Osteocyte (in vitro differentiated cells): ENCODE measurements at regions not wholly inside any gene's neighbourhood (a gene's known extent, or its start where the extent isn't known, plus 50 kb on each side); places are given as distances from the start of the nearest gene placed in this dataset.

Source experiments
- DNase-seq: peaks from one replicate; pipeline ENCODE4 v3.0.0; 2021; ENCODE audit warnings: mixed read lengths; ENCODE audit not compliant: unreplicated experiment; ENCODE audit errors: extremely low spot score
- H3K27ac Mint-ChIP-seq: one replicate; pipeline ENCODE4 v1.8.0; 2021; ENCODE audit warnings: mild to moderate bottlenecking, mixed read lengths; ENCODE audit not compliant: unreplicated experiment
- H3K27me3 Mint-ChIP-seq: one replicate; pipeline ENCODE4 v1.8.0; 2021; ENCODE audit warnings: mixed read lengths; ENCODE audit not compliant: unreplicated experiment
- H3K36me3 Mint-ChIP-seq: one replicate; pipeline ENCODE4 v1.8.0; 2021; ENCODE audit warnings: mixed read lengths; ENCODE audit not compliant: unreplicated experiment
- H3K4me1 Mint-ChIP-seq: one replicate; pipeline ENCODE4 v1.8.0; 2021; ENCODE audit warnings: mixed read lengths; ENCODE audit not compliant: unreplicated experiment
- H3K4me3 Mint-ChIP-seq: one replicate; pipeline ENCODE4 v1.8.0; 2021; ENCODE audit warnings: mild to moderate bottlenecking, moderate library complexity, mixed read lengths; ENCODE audit not compliant: unreplicated experiment
- H3K9me3 Mint-ChIP-seq: one replicate; pipeline ENCODE4 v1.8.0; 2021; ENCODE audit warnings: mixed read lengths; ENCODE audit not compliant: unreplicated experiment
- TF ChIP-seq, protein P1 (sequence below): fragments of 200-600 bp; sonication (generic); IDR thresholded peaks from 2 replicates; pipeline ENCODE4 v1.5.0; 2021; ENCODE audit warnings: antibody characterized with exemption, mild to moderate bottlenecking, moderate library complexity

- Mint-ChIP-seq H3K27me3 (peaks cover 11% of the 10 kb centered on the region), H3K9me3 (no peaks in the 10 kb centered on the region), H3K36me3 (no peaks in the 10 kb centered on the region), H3K4me1 (peaks cover 6% of the 10 kb centered on the region), H3K4me3 (no peak overlapping the region), H3K27ac (no peak overlapping the region)
- TF ChIP-seq, protein P1, sequence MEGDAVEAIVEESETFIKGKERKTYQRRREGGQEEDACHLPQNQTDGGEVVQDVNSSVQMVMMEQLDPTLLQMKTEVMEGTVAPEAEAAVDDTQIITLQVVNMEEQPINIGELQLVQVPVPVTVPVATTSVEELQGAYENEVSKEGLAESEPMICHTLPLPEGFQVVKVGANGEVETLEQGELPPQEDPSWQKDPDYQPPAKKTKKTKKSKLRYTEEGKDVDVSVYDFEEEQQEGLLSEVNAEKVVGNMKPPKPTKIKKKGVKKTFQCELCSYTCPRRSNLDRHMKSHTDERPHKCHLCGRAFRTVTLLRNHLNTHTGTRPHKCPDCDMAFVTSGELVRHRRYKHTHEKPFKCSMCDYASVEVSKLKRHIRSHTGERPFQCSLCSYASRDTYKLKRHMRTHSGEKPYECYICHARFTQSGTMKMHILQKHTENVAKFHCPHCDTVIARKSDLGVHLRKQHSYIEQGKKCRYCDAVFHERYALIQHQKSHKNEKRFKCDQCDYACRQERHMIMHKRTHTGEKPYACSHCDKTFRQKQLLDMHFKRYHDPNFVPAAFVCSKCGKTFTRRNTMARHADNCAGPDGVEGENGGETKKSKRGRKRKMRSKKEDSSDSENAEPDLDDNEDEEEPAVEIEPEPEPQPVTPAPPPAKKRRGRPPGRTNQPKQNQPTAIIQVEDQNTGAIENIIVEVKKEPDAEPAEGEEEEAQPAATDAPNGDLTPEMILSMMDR = no peak
- DNase-seq = no peak
Measured at GRCh38 chr2:161042990-161043625, 117.1 kb upstream of the TANK start.

GRCh38 chr2:161044095-161044865, 115.9 kb upstream of the TANK start:
- TF ChIP-seq, protein P1 = no peak
- no peak for DNase-seq
- Mint-ChIP-seq H3K4me1 (peaks cover 6% of the 10 kb centered on the region), H3K4me3 (no peak overlapping the region), H3K36me3 (no peaks in the 10 kb centered on the region), H3K27me3 (peaks cover 8% of the 10 kb centered on the region), H3K27ac (no peak overlapping the region), H3K9me3 (no peaks in the 10 kb centered on the region)

DNA sequence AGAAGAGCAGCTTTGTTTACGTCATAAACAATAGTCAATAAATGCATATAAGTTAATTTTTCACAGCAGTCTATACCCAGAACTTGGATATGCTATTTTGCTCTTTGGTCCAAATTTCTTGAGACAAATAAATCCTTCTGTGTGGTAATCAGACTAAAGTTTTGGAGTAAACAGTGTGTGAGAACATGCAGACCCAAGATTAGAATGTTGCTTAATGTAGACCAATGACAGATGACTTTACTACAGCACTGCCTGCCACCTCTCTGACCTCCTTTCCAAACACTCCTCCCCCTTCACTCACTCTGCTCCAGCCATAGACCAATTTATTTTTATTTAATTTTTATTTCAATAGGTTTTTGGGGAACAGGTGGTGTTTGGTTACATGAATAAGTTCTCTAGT, 115.3 kb upstream of the TANK start:
- TF ChIP-seq, protein P1 = no peak
- Mint-ChIP-seq H3K9me3 (no peaks in the 10 kb centered on the region), H3K36me3 (no peaks in the 10 kb centered on the region), H3K4me1 (peaks cover 6% of the 10 kb centered on the region), H3K27ac (no peak overlapping the region), H3K4me3 (no peak overlapping the region), H3K27me3 (peaks cover 9% of the 10 kb centered on the region)
- no peak for DNase-seq

DNA sequence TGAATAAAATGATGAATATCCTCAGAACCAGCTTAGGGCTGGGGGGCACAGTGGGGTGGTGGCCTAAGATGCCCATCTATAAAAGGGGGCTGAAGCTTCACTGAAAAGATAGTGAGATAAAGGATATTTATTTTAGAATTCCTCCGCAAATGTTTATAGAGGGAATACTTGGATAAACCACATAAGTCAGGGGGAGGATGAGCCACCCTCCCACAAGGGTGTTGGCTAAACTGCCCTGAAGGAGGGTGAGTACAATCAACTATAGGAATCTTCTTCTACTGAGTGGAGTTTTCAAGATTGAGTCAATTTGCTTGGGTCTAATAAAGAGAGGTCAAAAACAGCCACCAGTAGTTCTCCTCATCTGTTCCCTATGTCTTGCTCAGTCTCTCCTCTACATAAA, 114.5 kb upstream of the TANK start:
- no peak overlapping the region for H3K27ac Mint-ChIP-seq
- peaks cover 6% of the 10 kb centered on the region for H3K4me1 Mint-ChIP-seq
- no peak for DNase-seq
- TF ChIP-seq, protein P1 = no peak
- H3K9me3 Mint-ChIP-seq = no peaks in the 10 kb centered on the region
- H3K36me3 Mint-ChIP-seq = no peaks in the 10 kb centered on the region
- H3K27me3 Mint-ChIP-seq = peaks cover 17% of the 10 kb centered on the region
- H3K4me3 Mint-ChIP-seq = no peak overlapping the region

- DNase-seq = no peak
- TF ChIP-seq, protein P1 = no peak
- Mint-ChIP-seq H3K36me3 (no peaks in the 10 kb centered on the region), H3K27me3 (peaks cover 23% of the 10 kb centered on the region), H3K9me3 (no peaks in the 10 kb centered on the region), H3K4me3 (no peak overlapping the region), H3K27ac (no peak overlapping the region), H3K4me1 (peaks cover 6% of the 10 kb centered on the region)
Measured at GRCh38 chr2:161046876-161047275, 113.4 kb upstream of the TANK start.
